Activated naive CD4-positive, alpha-beta T cell treated with anti-CD3 and anti-CD28 coated beads, Interleukin-2, amount 50 U/mL, for 72 hours (primary cell): ENCODE measurements at regions not wholly inside any gene's neighbourhood (a gene's known extent, or its start where the extent isn't known, plus 50 kb on each side); places are given as distances from the start of the nearest gene placed in this dataset.

Experiments used
- ATAC-seq, 2 donors: fragments of 150-1000 bp; cut with Tn5 transposase; 2 replicates each; pipeline ENCODE4 v1.10.0; 2021; ENCODE audit warnings: mild to moderate bottlenecking in 2 of 2, moderate library complexity in 2 of 2
- DNase-seq, 2 donors: peaks; one replicate each; pipeline ENCODE4 v3.0.0; 2021 to 2022; ENCODE audit warnings: low spot score in 2 of 2
- H3K27ac Mint-ChIP-seq, 2 donors: one replicate each; pipeline ENCODE4 v1.8.0; 2022; ENCODE audit warnings: mild to moderate bottlenecking in 2 of 2, mixed read lengths in 2 of 2
- H3K36me3 Mint-ChIP-seq, 2 donors: one replicate each; pipeline ENCODE4 v1.8.0; 2022; ENCODE audit warnings: mixed read lengths in 2 of 2
- H3K9me3 Mint-ChIP-seq, 2 donors: one replicate each; pipeline ENCODE4 v1.8.0; 2022; ENCODE audit warnings: mixed read lengths in 2 of 2

DNA sequence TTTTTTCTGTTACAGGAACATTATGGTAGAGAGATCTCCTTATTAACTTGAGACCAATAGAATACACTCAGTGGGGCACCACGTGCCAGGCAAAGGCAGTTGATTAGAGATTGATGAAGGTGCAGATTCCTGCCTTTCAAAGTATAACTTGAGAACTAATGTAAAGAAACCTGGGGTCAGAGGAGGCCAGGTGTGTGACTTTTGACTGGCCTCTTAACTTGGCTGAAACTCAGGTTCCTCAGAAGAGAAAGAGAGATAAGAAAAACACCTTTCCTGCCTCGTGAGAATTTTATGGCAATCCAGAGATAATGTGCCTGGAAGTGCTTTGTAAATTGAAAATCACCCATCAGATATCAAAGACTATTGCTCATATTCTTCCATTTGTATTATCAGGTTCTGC, 110.7 kb upstream of the GZMB start:
- ATAC-seq (no peak), DNase-seq (no peak)
- peaks cover 0 to 5% of the 10 kb centered on the region in 2 donors for H3K9me3 Mint-ChIP-seq
- no peaks in the 10 kb centered on the region for H3K36me3 Mint-ChIP-seq
- H3K27ac Mint-ChIP-seq: no peak overlapping the region

DNA sequence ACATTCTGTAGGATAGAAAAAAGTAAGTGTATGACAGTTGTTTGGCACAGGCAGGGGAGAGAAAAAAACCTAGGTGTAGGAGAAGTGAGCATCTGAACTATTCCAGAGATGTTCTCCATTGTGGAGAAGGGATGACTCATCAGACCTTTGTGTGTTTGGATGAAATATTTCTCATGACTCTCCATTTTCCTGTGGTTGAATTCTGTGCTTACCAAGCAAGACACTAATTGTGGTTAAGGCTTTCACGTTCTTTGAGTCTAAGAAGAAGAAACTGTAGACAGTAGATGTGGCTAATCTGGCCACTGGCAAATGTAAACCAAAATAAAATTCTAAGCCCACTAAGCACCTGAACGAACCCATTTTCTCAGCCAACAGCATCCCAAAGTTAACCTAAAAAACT, 107.9 kb upstream of the GZMB start:
- no peaks in the 10 kb centered on the region for H3K36me3 Mint-ChIP-seq
- DNase-seq: no peak
- no peak for ATAC-seq
- H3K27ac Mint-ChIP-seq: no peak overlapping the region
- H3K9me3 Mint-ChIP-seq: peaks cover 0 to 5% of the 10 kb centered on the region in 2 donors

DNA sequence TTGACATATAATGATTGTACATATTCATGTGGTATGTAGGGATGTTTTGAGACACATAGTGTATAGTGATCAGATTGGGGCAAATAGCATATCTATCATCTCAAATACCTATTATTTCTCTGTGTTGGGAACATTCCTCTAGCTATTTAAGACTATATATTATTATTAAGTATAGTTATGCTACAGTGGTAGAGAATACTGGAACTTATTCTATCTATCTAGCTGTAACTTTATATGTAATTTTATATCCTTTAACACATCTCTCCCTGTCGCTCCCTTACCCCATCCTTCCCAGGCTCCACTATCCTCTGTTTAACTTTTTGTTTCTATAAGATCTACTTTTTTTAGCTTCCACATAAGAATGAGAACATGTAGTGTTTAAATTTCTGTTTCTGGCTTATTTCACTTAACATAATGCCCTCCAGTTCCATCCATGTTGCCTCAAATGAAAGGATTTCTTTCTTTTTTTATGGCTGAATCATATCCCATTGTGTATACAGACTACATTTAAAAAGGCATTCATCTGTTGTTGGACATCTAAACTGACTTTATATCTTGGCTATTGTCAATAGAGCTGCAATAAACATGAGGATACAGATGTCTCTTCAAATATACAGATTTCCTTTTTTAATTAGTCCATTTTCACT, 102.1 kb upstream of the GZMB start:
- no peak for ATAC-seq
- Mint-ChIP-seq H3K9me3 (no peaks in the 10 kb centered on the region), H3K36me3 (no peaks in the 10 kb centered on the region), H3K27ac (no peak overlapping the region)
- no peak for DNase-seq

DNA sequence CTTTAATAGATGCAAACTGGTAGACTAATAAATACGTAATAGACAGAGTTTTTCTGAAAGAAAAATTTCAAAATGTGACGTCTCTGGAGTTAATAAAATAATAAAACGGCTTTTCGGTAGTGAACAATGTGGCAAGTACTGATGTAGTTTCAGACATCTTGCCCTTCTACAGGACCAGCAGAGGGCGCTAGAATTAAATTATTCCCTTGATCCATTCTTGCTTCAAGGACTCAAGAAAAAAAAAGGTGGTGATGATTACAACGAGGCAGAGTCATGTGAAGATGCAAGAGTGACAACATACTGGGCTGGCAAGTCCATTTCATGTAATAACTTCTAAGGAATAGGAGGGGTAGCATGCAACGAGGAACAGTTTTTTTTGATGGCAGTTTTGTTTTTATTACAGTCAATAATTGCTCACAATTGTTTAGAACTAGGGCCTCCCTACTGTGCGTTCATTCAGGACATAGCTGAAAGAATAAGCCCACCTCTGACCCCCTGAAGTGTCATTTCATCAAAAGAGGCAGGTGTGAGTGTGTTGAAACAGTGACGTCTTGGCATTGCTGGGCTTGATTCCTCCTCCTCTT, 101.0 kb upstream of the GZMB start:
- Mint-ChIP-seq H3K36me3 (no peaks in the 10 kb centered on the region), H3K9me3 (peaks cover 0 to 6% of the 10 kb centered on the region in 2 donors), H3K27ac (no peak overlapping the region)
- ATAC-seq (peak in 1 of 2 donors; percentile 50), DNase-seq (peak in 1 of 2 donors; percentile 32)

DNA sequence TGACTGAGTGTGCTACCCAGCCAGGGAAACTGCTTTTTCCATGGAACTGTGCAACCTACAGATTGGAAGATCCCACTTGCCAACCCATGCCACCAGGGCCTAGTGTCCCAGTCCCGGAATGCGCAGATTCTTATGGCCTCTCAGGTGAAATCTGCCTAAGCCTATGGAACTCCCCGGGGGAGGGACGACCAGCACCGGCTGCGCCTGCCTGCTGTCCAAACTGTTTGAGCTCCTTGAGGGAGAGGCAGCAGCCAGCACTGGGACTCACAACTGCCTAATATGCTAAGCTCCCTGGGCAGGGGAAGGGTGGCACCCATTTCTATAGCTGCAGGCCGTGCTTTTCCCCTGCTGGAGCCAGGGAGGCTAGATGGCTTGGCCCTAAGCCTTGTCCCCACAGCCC, 92.5 kb upstream of the GZMB start:
- H3K36me3 Mint-ChIP-seq: peaks cover 0 to 11% of the 10 kb centered on the region in 2 donors
- ATAC-seq: no peak
- H3K27ac Mint-ChIP-seq: no peak overlapping the region
- DNase-seq: no peak
- peaks cover 10 to 27% of the 10 kb centered on the region in 2 donors for H3K9me3 Mint-ChIP-seq

DNA sequence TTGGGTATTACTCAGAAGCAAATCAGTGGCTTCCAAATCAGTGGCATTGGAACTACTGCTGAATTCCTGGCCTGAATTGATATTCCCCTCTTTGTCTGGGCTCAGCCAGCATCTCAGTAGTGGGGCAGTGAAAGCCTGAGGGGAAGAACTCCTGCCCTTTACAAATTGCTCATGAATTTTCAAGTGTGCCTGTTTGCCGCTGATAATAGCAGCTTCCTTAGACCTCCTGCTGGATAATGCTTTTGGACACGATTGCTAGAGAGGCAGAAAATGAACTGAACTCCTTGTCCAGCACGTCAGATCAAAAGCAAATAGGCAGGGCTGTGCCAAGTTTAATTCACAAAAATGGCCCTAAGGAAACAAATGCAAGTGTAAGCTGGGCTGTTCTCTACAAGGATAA, 91.3 kb upstream of the GZMB start:
- peaks cover 0 to 11% of the 10 kb centered on the region in 2 donors for H3K36me3 Mint-ChIP-seq
- ATAC-seq (no peak), DNase-seq (no peak)
- no peak overlapping the region for H3K27ac Mint-ChIP-seq
- H3K9me3 Mint-ChIP-seq: peaks cover 10 to 21% of the 10 kb centered on the region in 2 donors

DNA sequence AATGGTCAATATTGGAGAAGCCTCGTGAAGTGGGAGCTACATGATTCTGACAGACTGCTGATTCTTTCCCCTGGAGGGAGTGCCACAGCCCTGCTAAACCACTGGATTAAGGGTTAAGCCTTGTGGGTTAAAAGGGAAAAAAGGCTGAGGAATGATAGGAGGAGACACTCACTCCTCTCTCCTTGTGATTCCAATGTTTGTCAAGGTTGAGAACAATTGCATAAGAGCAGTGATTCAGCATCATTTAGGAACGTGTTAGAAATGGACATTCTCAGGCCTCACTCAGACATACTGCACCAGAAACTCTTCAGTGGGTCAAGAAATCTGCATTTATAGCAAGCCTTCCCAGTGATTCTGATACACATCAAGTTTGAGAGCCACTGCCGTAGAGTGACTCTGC, 87.8 kb upstream of the GZMB start:
- DNase-seq (no peak), ATAC-seq (no peak)
- no peak overlapping the region for H3K27ac Mint-ChIP-seq
- H3K9me3 Mint-ChIP-seq: peaks cover 0 to 6% of the 10 kb centered on the region in 2 donors
- H3K36me3 Mint-ChIP-seq: no peaks in the 10 kb centered on the region

DNA sequence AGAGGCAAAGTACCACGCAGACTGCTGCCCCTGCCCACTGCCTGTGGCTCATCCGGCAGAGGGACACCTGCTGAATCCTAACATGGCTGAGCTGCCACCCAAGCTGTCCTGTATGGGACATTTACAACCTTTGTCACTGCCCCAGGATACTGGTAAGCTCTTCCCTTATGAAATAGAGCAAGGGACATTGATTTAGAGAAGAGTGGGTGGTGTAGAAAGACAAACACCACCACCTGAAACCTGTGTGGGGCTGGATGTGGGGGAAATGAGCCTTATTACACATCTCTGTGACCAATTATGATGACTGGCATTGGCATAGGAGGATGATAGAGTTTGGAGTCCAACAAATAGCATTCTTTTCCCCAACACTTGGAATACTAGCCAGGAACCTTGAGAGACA, 81.2 kb upstream of the GZMB start:
- DNase-seq: no peak
- H3K9me3 Mint-ChIP-seq: no peaks in the 10 kb centered on the region
- H3K36me3 Mint-ChIP-seq: no peaks in the 10 kb centered on the region
- ATAC-seq: peak in 1 of 2 donors; percentile 63
- H3K27ac Mint-ChIP-seq: no peak overlapping the region

DNA sequence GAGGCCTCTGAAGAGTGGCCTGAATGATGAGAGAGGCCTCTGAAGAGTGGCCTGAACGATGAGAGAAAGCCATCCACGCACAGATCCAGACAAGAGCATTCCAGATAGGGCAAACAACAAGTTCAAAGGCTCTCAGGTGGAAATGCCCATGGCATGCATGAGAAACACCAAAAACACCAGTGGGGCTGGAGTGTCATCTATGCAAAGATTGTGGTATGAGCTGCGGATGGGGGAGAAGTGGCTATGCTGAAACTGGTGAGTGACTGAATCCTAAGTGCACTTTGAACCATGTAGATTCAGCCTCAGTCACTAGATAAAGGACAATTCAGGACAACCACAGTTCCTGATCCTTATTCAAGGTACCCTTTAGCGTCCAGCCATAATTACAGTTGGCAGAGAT, 79.4 kb upstream of the GZMB start:
- Mint-ChIP-seq H3K9me3 (no peaks in the 10 kb centered on the region), H3K36me3 (no peaks in the 10 kb centered on the region), H3K27ac (no peak overlapping the region)
- no peak for DNase-seq
- no peak for ATAC-seq

DNA sequence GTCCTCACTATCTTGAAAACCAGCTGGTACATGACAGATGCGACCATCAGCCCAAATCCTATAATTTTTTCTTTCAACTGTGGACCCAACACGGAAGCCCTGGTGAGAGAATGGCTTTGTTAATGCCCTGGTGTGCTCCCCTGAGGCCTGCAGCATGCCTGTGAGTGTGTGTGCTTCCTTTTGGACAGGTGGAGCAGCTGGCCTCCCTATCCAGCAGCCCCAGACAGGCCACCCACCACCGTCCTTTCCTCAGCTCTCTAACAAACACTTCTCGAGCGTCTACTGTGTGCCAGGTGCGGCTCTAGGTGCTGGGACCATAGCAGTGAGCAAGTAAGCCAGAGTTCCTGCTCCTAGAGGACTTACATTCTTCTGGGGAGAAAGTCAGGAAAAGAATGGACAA, 78.9 kb upstream of the GZMB start:
- H3K36me3 Mint-ChIP-seq: no peaks in the 10 kb centered on the region
- ATAC-seq: no peak

DNA sequence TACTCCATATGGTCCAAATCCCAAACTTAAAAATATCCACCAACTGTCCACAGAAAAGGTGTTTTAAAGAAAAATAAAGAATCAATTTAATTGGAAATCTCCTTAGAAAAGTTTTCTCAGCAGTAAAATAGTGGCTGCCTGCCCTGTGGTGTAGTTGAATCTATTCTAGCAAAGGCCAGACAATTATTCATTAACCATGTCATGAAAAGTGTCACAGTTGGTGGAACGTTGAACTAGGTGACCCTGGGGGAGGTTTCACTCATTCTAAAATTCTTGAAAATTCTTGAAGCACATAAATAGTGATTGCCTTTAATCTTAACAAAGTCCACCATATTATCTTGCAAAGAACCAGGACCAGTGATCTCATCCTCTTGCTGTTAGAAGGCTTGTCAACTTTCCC, 78.4 kb upstream of the GZMB start:
- H3K27ac Mint-ChIP-seq: no peak overlapping the region
- DNase-seq: no peak
- ATAC-seq: no peak
- no peaks in the 10 kb centered on the region for H3K9me3 Mint-ChIP-seq
- no peaks in the 10 kb centered on the region for H3K36me3 Mint-ChIP-seq

More for the DNA sequence above, 78.9 kb upstream of the GZMB start:
- DNase-seq: no peak
- Mint-ChIP-seq H3K27ac (no peak overlapping the region), H3K9me3 (no peaks in the 10 kb centered on the region)

DNA sequence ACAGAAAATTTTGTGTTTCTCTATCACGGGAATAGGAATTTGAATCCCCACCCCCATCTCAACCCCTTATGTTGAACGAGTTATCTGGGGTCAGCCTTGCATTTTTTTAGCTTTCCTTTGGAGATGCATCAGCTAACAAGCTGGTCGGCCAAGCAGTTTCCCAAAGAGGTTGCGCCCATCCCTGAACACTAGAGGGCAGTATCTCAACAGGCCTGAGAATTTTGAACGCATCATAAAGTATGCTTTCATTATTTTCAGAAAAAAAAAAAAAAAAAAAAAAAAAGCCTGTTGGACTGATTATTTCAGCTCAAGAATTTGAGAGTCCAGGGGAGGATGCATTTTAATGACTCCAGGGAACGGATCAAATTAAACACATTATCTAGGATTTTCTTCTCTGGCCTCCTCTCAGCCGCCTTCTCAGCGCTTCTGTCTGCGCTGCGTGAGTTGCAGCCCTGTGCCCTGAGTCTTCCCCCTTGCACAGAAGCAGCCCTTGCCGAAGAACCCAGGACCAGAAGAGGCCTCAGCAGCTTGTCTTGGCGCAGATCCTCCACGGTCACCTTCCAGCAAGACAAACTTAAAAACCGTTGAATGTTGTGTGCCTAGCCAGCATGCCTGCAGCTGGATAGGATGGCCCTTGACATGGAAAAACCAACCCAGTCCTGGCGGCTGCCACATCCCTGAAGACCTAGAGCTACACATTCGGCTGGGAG, 76.6 kb upstream of the GZMB start:
- Mint-ChIP-seq H3K9me3 (no peaks in the 10 kb centered on the region), H3K27ac (no peak overlapping the region), H3K36me3 (no peaks in the 10 kb centered on the region)
- DNase-seq (peak in 1 of 2 donors; percentile 55), ATAC-seq (peak in 1 of 2 donors; percentile 49)

DNA sequence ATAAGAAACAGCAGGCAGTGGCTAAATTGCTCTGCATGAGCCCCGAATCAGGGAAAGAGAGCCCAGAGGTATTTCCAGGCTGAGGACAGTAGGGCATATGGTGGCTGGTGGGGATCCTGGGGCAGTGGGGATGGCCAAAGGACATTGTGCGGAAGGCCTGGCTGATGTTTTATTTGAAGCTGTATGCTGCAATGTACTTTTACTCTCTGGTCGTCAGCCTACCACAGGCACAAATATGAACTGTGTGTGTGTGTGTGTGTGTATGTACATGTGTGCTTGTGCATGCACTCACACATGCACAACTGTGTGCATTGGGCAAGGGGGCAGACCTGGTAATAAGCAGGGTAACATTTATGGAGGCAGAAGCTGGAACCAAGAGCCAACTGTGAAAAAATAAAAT, 74.7 kb upstream of the GZMB start:
- H3K36me3 Mint-ChIP-seq: no peaks in the 10 kb centered on the region
- ATAC-seq (no peak), DNase-seq (no peak)
- H3K9me3 Mint-ChIP-seq: no peaks in the 10 kb centered on the region
- H3K27ac Mint-ChIP-seq: no peak overlapping the region

DNA sequence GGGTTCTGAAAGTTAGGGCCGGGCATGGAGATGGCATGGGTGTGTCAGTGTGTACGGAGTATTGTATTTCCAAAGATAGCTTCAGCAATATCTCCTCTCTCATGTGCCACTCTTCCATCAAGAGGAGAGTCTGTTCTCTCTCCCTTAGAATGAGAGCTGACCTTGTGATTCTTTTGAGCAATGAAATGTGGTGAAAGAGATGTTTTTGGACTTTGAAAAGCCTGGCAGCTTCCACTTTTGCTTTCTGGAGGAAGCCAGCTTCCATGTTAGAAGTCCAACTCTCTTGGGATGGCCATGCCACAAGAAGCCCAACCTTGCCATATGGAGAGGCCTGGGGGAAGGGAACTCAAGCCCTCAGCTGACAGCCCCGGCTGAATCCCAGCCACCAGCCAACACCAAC, 72.4 kb upstream of the GZMB start:
- ATAC-seq (no peak), DNase-seq (no peak)
- H3K27ac Mint-ChIP-seq: no peak overlapping the region
- H3K36me3 Mint-ChIP-seq: no peaks in the 10 kb centered on the region
- H3K9me3 Mint-ChIP-seq: no peaks in the 10 kb centered on the region

DNA sequence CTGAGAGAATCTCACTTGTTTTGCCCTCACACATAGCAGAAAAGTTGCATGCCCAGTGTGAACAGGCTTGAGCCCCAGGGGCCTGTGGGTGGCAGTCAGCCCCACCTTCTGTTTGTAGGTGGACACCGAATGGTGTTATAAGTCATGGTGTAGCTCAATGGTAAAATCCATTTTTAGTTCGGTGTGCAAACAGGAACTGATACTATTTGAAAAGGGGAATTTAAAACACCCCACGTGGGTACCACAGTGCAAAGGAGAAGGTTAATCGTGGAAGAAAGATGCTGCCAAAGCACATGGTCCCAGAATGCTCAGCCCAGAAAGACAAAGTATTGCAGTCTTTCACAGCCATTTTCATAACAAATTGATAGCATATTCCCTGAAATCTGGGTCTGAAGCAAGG, 71.8 kb upstream of the GZMB start:
- H3K36me3 Mint-ChIP-seq: no peaks in the 10 kb centered on the region
- no peak overlapping the region for H3K27ac Mint-ChIP-seq
- no peaks in the 10 kb centered on the region for H3K9me3 Mint-ChIP-seq
- DNase-seq (no peak), ATAC-seq (no peak)

DNA sequence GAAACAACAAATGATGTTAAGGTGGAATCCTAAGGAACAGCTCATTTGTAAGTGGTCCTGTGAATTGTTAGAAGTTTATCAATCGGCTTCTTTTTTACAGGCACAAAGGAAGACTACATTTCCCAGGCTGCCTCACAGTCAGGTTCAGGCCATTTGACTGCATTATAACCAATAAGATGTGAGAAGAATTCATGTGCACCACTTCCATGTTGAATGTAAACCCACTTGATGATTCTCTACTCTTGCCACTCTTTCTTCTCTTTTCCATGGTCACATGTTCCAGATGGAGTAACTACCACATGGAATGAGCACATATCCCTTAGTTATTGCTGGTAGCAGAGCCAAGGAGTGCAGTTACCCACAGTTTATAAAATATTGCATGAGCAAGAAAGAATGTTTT, 67.1 kb upstream of the GZMB start:
- Mint-ChIP-seq H3K36me3 (no peaks in the 10 kb centered on the region), H3K27ac (no peak overlapping the region), H3K9me3 (no peaks in the 10 kb centered on the region)
- peak in 1 of 2 donors; percentile 47 for ATAC-seq
- DNase-seq: no peak

DNA sequence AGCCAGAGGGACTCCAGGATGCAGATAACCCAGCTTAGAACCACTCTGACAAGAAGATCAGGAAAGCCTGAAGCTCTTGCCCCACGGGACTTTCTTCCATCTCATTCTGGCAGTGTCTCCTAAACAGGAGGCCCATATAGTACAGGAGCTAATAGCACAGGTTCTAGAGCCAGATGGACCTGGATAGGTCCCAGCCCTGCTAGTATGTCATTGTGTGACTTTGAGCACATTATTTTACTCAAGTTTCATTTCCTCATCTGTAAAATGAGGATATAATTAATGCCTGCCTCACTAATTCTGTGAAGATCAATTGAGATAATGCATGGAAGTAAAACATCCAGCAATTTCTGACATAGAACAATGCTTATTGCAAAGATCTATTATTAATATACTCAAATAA, 66.5 kb upstream of the GZMB start:
- DNase-seq (no peak), ATAC-seq (no peak)
- H3K27ac Mint-ChIP-seq: no peak overlapping the region
- H3K36me3 Mint-ChIP-seq: no peaks in the 10 kb centered on the region
- H3K9me3 Mint-ChIP-seq: no peaks in the 10 kb centered on the region

DNA sequence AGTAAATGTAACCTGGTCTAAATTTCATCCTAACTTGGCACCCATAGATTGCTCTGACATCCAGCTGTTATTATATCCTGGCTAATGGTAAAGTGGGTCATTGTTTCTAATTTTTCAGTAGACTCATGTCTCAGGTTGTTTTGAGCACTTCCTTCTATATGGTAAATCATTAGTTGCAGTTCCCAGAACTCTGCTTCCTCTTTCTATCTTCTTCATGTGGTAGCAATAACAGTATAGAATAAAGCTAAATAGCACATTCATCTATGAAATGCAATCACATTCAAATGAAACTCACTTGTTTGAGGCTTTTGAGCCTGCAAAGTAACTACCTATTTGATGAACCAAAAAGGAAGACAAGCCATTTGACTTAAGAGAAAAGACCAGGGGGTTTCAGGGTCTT, 65.1 kb upstream of the GZMB start:
- no peak for DNase-seq

More for the DNA sequence above, 65.1 kb upstream of the GZMB start:
- Mint-ChIP-seq H3K9me3 (no peaks in the 10 kb centered on the region), H3K27ac (no peak overlapping the region), H3K36me3 (no peaks in the 10 kb centered on the region)
- peak in 1 of 2 donors; percentile 56 for ATAC-seq
